A549 (cell line): ENCODE measurements at regions not wholly inside any gene's neighbourhood (a gene's known extent, or its start where the extent isn't known, plus 50 kb on each side); places are given as distances from the start of the nearest gene placed in this dataset.

Source experiments
- CTCF ChIP-seq: fragments of >200 bp; sonication (Bioruptor Twin); formaldehyde crosslinking; IDR thresholded peaks from 3 replicates; pipeline ENCODE4 v1.5.1; 2016
- EP300 ChIP-seq, 2 experiments: fragments of >200 bp; sonication (Bioruptor Twin); formaldehyde crosslinking; IDR thresholded peaks; 2 replicates in 1 of 2; 3 replicates in 1 of 2; pipeline ENCODE4 v1.6.1; 2016 to 2017
- GATA3 ChIP-seq: IDR thresholded peaks from 2 replicates; pipeline ENCODE4 v1.6.1; 2012; ENCODE audit warnings: borderline replicate concordance
- HDAC2 ChIP-seq: fragments of 200-600 bp; sonication (generic); IDR thresholded peaks from 2 replicates; pipeline ENCODE4 v1.6.1; 2016
- JUNB ChIP-seq: fragments of >200 bp; sonication (Bioruptor Twin); formaldehyde crosslinking; IDR thresholded peaks from 2 replicates; pipeline ENCODE4 v1.6.1; 2016
- KDM1A ChIP-seq: fragments of 200-600 bp; sonication (generic); IDR thresholded peaks from 2 replicates; pipeline ENCODE4 v1.6.1; 2016; ENCODE audit warnings: low read depth, mild to moderate bottlenecking
- KDM5A ChIP-seq: fragments of 200-600 bp; sonication (generic); IDR thresholded peaks from 2 replicates; pipeline ENCODE4 v1.6.1; 2016; ENCODE audit warnings: antibody characterized with exemption, mild to moderate bottlenecking
- NFE2L2 ChIP-seq: fragments of 150-350 bp; conservative IDR thresholded peaks from 2 replicates; pipeline ENCODE4 v1.6.1; 2014; ENCODE audit warnings: low read length
- POLR2A ChIP-seq: IDR thresholded peaks from 2 replicates; pipeline ENCODE4 v1.6.1; 2012; ENCODE audit warnings: mild to moderate bottlenecking, low read length
- RFX5 ChIP-seq: fragments of 450-650 bp; IDR thresholded peaks from 2 replicates; pipeline ENCODE4 v1.7.1; 2014; ENCODE audit warnings: antibody characterized with exemption, mild to moderate bottlenecking, moderate library complexity
- SMC3 ChIP-seq: fragments of >200 bp; sonication (Bioruptor Twin); formaldehyde crosslinking; IDR thresholded peaks from 3 replicates; pipeline ENCODE4 v1.6.1; 2018; ENCODE audit warnings: inconsistent platforms
- TP53 ChIP-seq: fragments of 250-450 bp; sonication (Bioruptor Pico); IDR thresholded peaks from 2 replicates; pipeline ENCODE4 v1.5.0; 2021; ENCODE audit warnings: mild to moderate bottlenecking, moderate library complexity

GRCh38 chr5:163696579-163696887 lies 191.1 kb downstream of the MAT2B start:
- no peak for TF ChIP-seq KDM5A
- TF ChIP-seq CTCF: no peak; the same call in 2 of the 3 replicates
- no peak for TF ChIP-seq RFX5
- TF ChIP-seq NFE2L2: no peak
- no peak for TF ChIP-seq POLR2A
- no peak for TF ChIP-seq GATA3
- no peak for TF ChIP-seq SMC3
- TF ChIP-seq TP53 (CRISPR knock-in tag): no peak
- no peak for TF ChIP-seq EP300 (IDR thresholded peaks at IDR 0.05)
- no peak for TF ChIP-seq KDM1A
- no peak for TF ChIP-seq HDAC2
- no peak for TF ChIP-seq JUNB
